GM23248 (cell line): ENCODE measurements at regions not wholly inside any gene's neighbourhood (a gene's known extent, or its start where the extent isn't known, plus 50 kb on each side); places are given as distances from the start of the nearest gene placed in this dataset.

Experiments used
- EZH2 ChIP-seq: fragments of 200-600 bp; sonication (generic); IDR thresholded peaks from 2 replicates; pipeline ENCODE4 v1.6.1; 2018; ENCODE audit warnings: antibody characterized with exemption, mild to moderate bottlenecking; ENCODE audit not compliant: insufficient read depth, poor library complexity, severe bottlenecking
- EZH2phosphoT487 ChIP-seq: fragments of 200-600 bp; sonication (generic); IDR thresholded peaks from 2 replicates; pipeline ENCODE4 v1.6.1; 2018; ENCODE audit warnings: antibody characterized with exemption, moderate library complexity, mild to moderate bottlenecking, low read depth; ENCODE audit not compliant: insufficient read depth

- TF ChIP-seq EZH2phosphoT487 (no peak), EZH2 (no peak)
Measured at GRCh38 chr20:50301165-50301564, 110.5 kb downstream of the CEBPB start.
